ENCODE measurements at regions not wholly inside any gene's neighbourhood (a gene's known extent, or its start where the extent isn't known, plus 50 kb on each side); places are given as distances from the start of the nearest gene placed in this dataset.
"Not testable (repeated sequence)": the region's sequence is repeated elsewhere in the genome, so short reads cannot be mapped to it uniquely, and the experiment has no call there.

DNA sequence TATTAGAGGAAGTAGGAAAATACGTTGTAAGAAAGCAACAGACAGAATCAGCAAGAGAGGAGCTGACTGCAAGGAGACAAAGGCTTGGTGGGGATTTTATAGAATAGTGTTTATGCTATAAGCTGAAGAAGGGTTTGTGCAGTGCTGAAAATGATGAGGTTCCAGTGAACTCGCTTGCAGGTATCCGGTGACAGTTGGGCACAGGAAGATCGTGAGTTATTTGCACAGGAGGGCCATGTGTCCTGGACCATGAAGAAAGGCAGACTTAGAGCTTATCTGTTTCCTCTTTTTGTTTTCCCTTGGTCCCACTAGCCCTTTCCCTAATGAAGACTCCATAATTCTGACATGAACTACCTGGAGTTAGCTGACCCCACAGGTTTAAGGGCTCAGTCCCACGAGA lies 61.4 kb downstream of the NXNL2 start:
- DNase-seq, result no peak

DNA sequence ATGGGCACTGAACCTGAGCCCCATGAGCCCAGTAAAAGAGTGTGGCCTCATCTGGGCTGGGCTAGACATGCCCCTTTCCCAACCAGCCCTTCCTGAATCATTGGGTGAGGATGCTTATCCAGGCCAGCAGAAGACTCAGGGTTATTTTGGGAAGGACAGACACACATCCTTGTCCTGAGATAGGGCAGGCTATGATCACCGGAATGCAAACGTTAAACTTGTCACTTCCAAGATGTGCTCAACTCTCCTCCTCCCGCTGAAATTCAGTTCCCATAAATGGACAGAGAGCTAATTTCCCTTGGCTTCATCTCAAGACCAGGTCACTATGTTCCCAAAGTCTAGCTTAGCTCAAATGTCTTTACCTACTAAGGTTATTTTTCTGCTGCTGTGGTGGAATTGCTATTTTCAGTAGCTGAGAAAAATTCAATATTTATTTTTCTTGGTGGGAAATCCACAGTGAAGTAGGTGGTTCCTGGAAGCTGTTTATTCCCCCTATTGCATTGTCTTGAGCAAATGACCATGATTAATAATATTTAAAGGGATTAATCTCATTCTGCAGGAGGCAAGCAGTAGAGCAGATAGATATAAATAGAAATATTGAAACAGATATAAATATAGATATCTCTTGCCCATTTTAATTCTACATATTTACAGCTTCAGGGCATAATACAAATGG lies 70.0 kb downstream of the NXNL2 start:
- DNase-seq, result no peak

DNA sequence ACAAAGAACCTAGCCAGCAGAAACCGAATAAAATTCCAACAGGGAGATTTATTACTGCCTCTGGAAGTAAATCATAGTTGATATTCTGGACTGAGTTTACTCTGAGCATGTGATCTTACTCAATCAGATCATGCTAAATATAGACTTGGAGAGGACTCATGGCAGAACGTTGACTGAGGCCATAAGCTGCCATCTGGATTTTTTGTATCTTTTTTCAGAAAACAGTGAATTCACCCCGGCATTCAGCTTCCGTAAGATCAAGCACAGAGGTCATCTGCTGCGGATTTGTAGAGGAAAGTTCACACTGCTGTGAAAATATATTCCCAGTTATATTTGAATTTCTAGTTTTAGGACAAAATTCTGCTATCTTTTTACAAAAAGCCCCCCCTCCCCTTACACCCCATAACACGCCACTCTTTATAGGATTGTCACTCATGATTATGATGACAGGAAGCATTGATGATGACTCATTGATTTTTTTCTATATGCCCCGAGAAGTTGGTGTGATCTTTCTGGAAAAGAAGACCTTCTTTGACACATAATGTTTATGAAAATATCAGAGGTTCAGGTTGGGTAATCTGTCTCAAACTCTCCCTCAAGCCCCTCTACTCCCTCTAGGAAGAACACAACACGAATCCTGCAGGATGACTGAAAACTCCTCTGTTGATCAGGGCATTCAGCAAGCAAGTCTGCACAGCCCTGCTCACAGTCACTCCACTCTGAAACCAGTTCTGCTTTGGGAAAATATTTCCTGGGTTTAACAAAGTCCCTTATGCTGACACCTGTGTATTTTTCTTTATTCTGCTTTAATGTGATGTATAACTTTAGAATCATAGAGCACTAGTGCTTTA lies 70.8 kb downstream of the NXNL2 start:
- no peak for DNase-seq

DNA sequence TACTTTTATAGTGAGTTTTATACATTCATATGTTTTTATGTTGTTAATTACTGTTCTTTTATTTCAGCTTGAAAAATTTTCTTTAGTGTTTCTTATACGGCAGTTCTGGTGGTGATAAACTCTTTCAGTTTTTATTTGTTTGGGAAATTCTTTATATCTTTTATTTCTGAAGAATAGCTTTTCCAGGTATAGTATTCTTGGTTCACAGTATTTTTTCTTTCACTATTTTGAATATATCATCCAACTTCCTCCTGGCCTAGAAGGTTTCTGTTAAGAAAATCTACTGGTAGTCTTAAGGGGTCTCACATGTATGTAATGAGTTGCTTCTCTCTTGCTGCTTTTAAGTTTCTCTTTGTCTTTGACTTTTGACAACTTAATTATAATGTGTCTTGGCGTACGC lies 79.4 kb downstream of the NXNL2 start:
- no peak for DNase-seq

GRCh38 chr9:88623698-88624097 lies 88.7 kb downstream of the NXNL2 start:
- DNase-seq, result no peak

DNA sequence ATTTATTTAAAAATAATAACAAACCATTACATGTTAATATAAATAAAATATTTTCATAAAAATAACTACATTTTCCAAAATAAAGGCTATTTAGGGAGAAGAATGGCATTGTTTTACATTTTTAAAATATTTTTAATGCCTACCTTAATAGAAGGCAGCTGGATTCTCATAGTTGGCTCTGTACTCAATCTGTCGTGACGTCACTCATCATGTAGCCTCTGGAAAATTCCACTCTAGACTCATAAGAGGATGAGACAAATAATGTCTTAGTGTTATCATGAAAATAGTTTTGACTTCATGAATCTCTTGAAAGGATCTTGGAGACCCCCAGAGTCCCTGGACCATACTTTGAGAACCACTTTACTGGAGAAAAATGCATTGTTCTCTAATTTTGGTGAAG lies 93.1 kb downstream of the NXNL2 start:
- no peak for DNase-seq

GRCh38 chr9:88628811-88629210 lies 93.8 kb downstream of the NXNL2 start:
- no peak for DNase-seq

DNA sequence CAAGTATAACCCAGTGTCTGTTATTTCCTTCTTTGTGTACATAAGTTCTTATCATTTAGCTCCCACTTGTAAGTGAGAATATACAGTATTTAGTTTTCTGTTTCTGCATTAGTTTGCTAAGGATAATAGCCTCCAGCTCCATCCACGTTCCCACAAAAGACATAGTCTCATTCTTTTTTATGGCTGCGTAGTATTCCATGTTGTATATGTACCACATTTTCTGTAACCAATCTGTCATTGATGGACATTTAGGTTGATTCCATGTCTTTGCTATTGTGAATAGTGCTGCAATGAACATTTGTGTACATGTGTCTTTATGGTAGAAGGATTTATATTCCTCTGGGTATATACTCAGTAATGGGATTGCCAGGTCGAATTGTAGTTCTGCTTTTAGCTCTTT lies 95.6 kb downstream of the NXNL2 start:
- DNase-seq, result not testable (repeated sequence)

DNA sequence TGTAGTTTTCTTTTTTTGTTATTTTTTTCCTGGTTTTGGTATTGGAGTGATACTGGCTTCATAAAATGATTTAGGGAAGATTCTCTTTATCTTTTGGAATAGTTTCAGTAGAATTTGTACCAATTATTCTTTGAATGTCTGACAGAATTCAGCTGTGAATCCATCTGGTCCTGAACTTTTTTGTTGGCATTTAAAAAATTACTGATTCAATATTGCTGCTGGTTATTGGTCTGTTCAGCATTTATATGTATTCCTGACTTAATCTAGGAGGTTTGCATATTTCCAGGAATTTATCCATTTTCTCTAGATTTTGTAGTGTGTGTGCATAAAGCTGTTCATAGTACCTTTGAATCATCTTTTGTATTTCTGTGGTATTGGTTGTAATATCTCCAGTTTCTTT lies 100.2 kb downstream of the NXNL2 start:
- DNase-seq, result no peak

DNA sequence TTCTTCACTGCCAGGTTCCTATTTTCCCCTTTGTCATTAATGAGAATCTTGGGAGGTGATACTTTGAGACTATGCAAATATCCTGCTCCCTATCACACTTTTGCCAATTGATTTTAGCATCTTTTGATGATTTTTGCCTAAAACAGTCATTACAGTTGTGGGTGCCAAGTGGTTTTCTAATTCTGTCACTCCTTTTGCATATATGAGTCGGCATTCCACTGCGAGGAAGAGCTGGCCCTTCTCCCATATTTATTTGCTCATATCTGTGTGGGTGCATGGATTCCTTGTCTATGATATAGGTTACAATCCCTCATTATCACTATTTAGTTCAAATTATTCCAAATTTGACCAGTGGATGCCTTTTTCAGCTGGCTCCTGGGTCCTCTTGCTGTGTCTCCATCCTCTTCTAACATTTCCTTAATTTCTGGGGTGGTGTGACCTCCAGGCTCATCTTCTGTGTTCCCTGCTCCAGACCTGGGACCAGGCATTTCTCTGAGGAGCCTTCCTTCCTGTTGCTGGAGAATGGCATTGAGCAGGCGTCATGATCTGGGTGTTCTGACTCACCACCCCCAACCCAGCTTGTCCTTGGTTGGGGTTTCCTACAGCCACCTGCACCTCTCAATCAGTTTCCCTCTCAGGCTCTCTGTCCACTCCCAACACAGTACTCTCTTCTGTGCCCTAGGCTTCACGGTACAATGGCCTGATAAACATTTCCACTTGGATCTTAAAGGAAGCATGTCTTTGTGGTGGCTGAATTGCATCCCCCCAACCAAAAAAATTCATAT lies 106.7 kb downstream of the NXNL2 start:
- DNase-seq, result no peak

DNA sequence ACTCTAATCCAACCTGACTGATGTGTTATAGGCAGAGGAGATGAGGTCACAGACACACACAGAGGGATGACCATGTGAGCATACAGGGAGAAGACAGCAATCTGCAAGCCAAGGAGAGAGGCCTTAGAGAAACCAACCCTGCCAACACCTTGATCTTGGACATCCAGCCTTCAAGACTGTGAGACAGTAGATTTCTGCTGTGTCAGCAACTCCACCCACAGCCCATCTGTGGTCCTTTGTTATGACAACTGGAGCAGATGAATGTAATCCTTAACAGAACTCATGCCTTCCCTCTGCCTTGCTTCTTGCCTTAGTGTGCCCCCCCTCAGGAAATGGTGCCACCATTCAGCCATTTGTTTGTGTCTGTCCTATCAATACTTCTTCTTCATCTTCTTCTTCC lies 107.4 kb downstream of the NXNL2 start:
- DNase-seq, result no peak

- no peak for DNase-seq
Measured at GRCh38 chr9:88643931-88644330, 109.0 kb downstream of the NXNL2 start.

- no peak for DNase-seq
Measured at GRCh38 chr9:88645172-88645878, 110.3 kb downstream of the NXNL2 start.

DNA sequence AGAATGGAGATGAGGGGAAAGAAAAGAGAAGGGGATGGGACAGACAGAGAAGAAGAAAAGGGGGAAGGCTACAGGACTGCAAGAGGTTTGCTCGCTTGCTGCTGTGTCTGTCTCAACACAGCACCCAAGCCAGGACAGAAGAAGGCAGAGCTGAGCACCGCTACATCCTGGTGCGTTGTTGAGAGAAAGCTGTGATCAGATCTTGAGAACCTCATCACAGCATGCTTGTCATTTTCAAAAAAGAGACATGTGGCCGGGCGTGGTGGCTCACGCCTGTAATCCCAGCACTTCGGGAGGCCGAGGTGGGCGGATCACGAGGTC lies 110.9 kb downstream of the NXNL2 start:
- no peak for DNase-seq

DNA sequence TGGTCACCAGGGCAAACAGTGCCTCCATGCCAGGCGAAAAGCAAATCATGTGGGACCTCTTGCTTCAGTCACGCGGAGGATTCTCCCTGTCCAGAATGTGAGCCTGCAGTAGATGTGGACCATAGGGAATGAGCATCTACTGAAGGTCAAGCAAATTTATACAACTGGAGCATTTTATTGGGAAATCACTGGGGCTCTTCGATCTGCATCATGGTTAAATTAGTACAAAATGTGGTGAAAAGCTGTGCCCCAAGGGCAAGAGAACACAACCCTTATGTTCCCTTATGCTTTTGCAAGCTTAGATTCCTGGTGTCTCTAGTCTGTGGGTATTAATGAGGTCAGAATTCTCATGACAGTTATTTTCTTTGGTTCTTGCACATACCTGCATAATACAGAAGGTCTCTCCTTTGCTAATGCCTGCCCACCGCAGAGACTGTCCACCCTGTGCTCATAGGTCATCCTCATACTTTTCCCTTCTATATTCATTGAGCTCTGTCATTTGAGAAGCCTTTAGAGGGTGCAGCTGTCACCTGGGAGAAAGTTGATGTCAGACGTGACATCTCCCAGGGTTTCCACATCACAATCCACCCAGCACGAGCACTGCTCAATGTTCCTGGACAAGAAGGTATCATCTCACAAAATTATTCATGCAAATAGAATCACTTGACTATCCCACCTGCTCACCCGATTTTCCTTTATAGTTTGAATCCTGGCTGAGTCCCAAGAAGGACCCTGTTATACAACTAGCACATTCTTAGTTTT lies 111.7 kb downstream of the NXNL2 start:
- no peak for DNase-seq

GRCh38 chr9:88651682-88652633 lies 117.0 kb downstream of the NXNL2 start:
- DNase-seq, result no peak

DNA sequence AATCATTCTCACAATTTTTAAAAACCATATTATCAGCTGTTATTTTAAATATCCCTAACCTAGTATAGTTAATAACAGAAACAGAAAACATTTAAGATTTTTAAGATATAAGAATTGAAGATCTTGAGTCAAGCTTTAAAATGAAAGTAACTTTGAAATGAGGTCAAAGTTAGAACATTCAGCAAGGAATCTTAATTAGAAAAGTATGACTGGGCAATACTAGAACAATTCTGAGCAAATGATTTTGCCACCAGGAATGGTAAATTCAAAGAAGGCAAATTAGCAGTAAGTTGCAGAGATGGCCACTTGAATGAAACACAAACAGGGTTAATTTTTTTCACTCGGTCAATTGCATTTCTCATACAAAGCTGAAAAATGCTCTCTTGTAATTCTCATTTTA lies 117.9 kb downstream of the NXNL2 start:
- no peak for DNase-seq

- DNase-seq, result no peak
Measured at GRCh38 chr9:88653406-88653805, 118.4 kb downstream of the NXNL2 start.

- DNase-seq, result no peak
Measured at GRCh38 chr9:88653911-88654310, 118.9 kb downstream of the NXNL2 start.

GRCh38 chr9:88657893-88658292 lies 122.9 kb downstream of the NXNL2 start:
- DNase-seq, result no peak

DNA sequence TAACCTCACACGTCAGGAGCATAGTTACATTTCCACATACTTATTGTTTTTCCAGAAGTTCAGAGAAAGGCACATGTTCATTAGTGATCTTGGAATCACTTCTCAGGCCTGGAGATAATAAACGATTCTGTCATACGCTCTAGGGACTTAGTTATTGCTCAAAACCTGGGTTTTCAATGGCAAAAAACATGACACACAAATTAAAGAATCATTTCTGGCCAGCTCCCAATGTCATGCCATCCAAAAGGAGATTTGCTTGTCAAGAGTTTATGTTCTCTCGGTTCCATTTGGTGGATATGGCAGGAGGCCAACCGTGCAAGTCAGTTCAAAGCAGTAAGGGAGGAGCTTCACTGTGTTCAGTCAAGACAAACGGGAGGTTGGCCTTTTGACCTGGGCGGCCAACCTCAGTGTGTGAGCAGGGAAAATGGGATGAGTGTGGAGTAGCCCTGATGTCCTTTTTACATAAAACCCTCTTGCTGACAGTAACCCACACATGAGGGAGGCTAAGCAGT lies 123.4 kb downstream of the NXNL2 start:
- no peak for DNase-seq

Measured in activated CD4-positive, alpha-beta T cell treated with anti-CD3 and anti-CD28 coated beads, Interleukin-2, amount 50 U/mL, for 4 hours (primary cell).